Gastrocnemius medialis (tissue), 4 donors: ENCODE measurements at regions not wholly inside any gene's neighbourhood (a gene's known extent, or its start where the extent isn't known, plus 50 kb on each side); places are given as distances from the start of the nearest gene placed in this dataset.

ENCODE experiments used
- CTCF ChIP-seq, 5 experiments: fragments of 450-650 bp in 3 of 5; fragments of 200-600 bp in 2 of 5; sonication (generic) in 2 of 5; IDR thresholded peaks in 4 of 5; conservative IDR thresholded peaks in 1 of 5; 1 replicate in 4 of 5; 2 replicates in 1 of 5; pipeline ENCODE4 v1.5.1; 2016 to 2019; ENCODE audit warnings: antibody characterized with exemption in 5 of 5, mild to moderate bottlenecking in 3 of 5, moderate library complexity in 3 of 5
- POLR2A ChIP-seq, 2 donors: fragments of 450-650 bp; IDR thresholded peaks; one replicate each; pipeline ENCODE4 v1.6.1; 2017; ENCODE audit warnings: antibody characterized with exemption in 2 of 2, mild to moderate bottlenecking in 2 of 2, moderate library complexity in 2 of 2

DNA sequence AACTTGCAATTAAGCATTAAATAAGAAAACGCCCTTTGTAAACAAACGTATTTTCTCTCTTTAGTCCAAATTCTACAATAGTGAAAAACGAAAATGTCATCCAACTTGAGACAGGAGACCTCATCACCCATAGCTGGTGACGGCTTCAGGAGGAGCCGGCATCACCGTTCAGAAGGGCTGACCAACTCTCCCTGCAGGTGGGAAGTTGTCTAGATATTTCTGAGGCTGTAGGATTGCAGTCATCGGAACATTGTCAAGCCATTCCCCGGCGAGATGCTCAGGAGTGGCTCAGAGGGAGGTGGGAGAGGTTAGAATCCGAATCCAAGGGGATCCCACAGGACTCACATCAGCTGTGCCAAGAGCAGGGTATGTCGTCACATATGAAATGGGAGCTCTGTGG lies 76.7 kb downstream of the RBFOX3 start:
- TF ChIP-seq CTCF (IDR thresholded peaks at IDR 0.05 in 4 of 5, conservative IDR thresholded peaks at IDR 0.05 in 1 of 5) (no peak), POLR2A (IDR thresholded peaks at IDR 0.05) (no peak)
